Transverse colon (tissue), 4 donors: ENCODE measurements at regions not wholly inside any gene's neighbourhood (a gene's known extent, or its start where the extent isn't known, plus 50 kb on each side); places are given as distances from the start of the nearest gene placed in this dataset.

ENCODE experiments used
- DNase-seq: peaks from one replicate; pipeline ENCODE4 v3.0.0-alpha.2; 2019
- H3K27ac ChIP-seq, 4 donors: fragments of 200-600 bp; sonication (generic); 2 replicates each; pipeline ENCODE4 v1.5.1; 2016 to 2018; ENCODE audit warnings: inconsistent platforms in 4 of 4
- H3K27me3 ChIP-seq: fragments of 200-600 bp; sonication (generic); 2 replicates; pipeline ENCODE4 v1.5.1; 2017; ENCODE audit warnings: inconsistent platforms
- H3K36me3 ChIP-seq, 4 donors: fragments of 200-600 bp; sonication (generic); 2 replicates each; pipeline ENCODE4 v1.5.1; 2017 to 2019; ENCODE audit warnings: inconsistent platforms in 4 of 4
- H3K4me1 ChIP-seq, 4 donors: fragments of 200-600 bp; sonication (generic); 2 replicates each; pipeline ENCODE4 v1.5.1; 2017 to 2020; ENCODE audit warnings: inconsistent platforms in 4 of 4
- H3K4me3 ChIP-seq, 4 donors: fragments of 200-600 bp; sonication (generic); 1 replicate in 1 of 4; 2 replicates in 3 of 4; pipeline versions ENCODE4 v1.5.1 to v1.6.1; 2017 to 2019; ENCODE audit warnings: inconsistent platforms in 4 of 4
- H3K9me3 ChIP-seq, 2 donors: fragments of 200-600 bp; sonication (generic); 2 replicates each; pipeline ENCODE4 v1.5.1; 2017 to 2019; ENCODE audit warnings: inconsistent platforms in 2 of 2
- CTCF ChIP-seq, 5 experiments: fragments of 200-600 bp in 3 of 5; fragments of 450-650 bp in 2 of 5; sonication (generic) in 3 of 5; IDR thresholded peaks; 1 replicate in 2 of 5; 2 replicates in 3 of 5; pipeline ENCODE4 v1.5.1; 2016 to 2017; ENCODE audit warnings: antibody characterized with exemption in 5 of 5, inconsistent platforms in 3 of 5, mild to moderate bottlenecking in 2 of 5, moderate library complexity in 1 of 5
- EP300 ChIP-seq: sonication (generic); formaldehyde crosslinking; IDR thresholded peaks from one replicate; pipeline ENCODE4 v1.6.1; 2017; ENCODE audit warnings: antibody characterized with exemption, low read depth
- POLR2A ChIP-seq: fragments of 450-650 bp; IDR thresholded peaks from one replicate; pipeline ENCODE4 v1.6.1; 2016; ENCODE audit warnings: antibody characterized with exemption, mild to moderate bottlenecking, moderate library complexity
- POLR2AphosphoS5 ChIP-seq, 3 donors: sonication (generic); formaldehyde crosslinking; IDR thresholded peaks; one replicate each; pipeline ENCODE4 v1.6.1; 2016; ENCODE audit warnings: antibody characterized with exemption in 3 of 3
- WGBS, 2 donors: methylation state at CpG; one replicate each; pipeline ENCODE4 v1.1.5; 2018; ENCODE audit warnings: low coverage in 1 of 2; 5-methylcytosine and 5-hydroxymethylcytosine counted together
- in situ Hi-C, 4 donors: fragments of 200-750 bp; cut with MboI; loops; one replicate each; pipeline versions ENCODE4 v1.15.0 to v1.15.1; 2017; ENCODE audit warnings: low sequenced_read_pairs in 3 of 4, low pct_ligation_motif_present in 1 of 4, low pct_unique_long_range_greater_than_20kb in 1 of 4
- intact Hi-C: fragments of 100-400 bp; cut with DNase I; formaldehyde crosslinking; loops from one replicate; pipeline ENCODE4 v1.15.1; 2023; ENCODE audit warnings: low total_unique reads

- Histone ChIP-seq H3K36me3 (no peaks in the 10 kb centered on the region), H3K4me1 (peaks cover 0 to 23% (median 18%) of the 10 kb centered on the region in 4 donors), H3K27ac (no peak overlapping the region), H3K9me3 (no peaks in the 10 kb centered on the region), H3K27me3 (no peaks in the 10 kb centered on the region), H3K4me3 (no peak overlapping the region)
- intact Hi-C loops, result no loop called here
- TF ChIP-seq POLR2AphosphoS5 (IDR thresholded peaks at IDR 0.05) (no peak), CTCF (IDR thresholded peaks at IDR 0.05) (no peak), POLR2A (no peak), EP300 (no peak)
- 88 to 89% methylated on average over 2 of the region's 2 CpGs for WGBS, 2 donors
- in situ Hi-C loops, result no loop called here
- DNase-seq, result no peak
Measured at GRCh38 chr3:177484926-177485325, 287.6 kb upstream of the TBL1XR1 start.

- 85 to 100% methylated on average over 1 to 3 of the region's 3 CpGs for WGBS, 2 donors
- in situ Hi-C loops (no loop called here), intact Hi-C loops (no loop called here)
- H3K4me1 ChIP-seq, result peaks cover 0 to 22% (median 17%) of the 10 kb centered on the region in 4 donors
- H3K9me3 ChIP-seq, result no peaks in the 10 kb centered on the region
- no peaks in the 10 kb centered on the region for H3K27me3 ChIP-seq
- DNase-seq, result no peak
- no peak overlapping the region for H3K4me3 ChIP-seq
- no peak overlapping the region for H3K27ac ChIP-seq
- no peaks in the 10 kb centered on the region for H3K36me3 ChIP-seq
- TF ChIP-seq CTCF (IDR thresholded peaks at IDR 0.05) (no peak), EP300 (no peak), POLR2A (no peak), POLR2AphosphoS5 (IDR thresholded peaks at IDR 0.05) (no peak)
Measured at GRCh38 chr3:177487635-177488186, 290.4 kb upstream of the TBL1XR1 start.

- in situ Hi-C loops (no loop called here), intact Hi-C loops (no loop called here)
- peaks cover 0 to 13% (median 8%) of the 10 kb centered on the region in 4 donors for H3K4me1 ChIP-seq
- H3K27ac ChIP-seq, result no peak overlapping the region
- H3K27me3 ChIP-seq, result no peaks in the 10 kb centered on the region
- H3K9me3 ChIP-seq, result no peaks in the 10 kb centered on the region
- no peak for TF ChIP-seq EP300
- no peak for TF ChIP-seq POLR2AphosphoS5 (IDR thresholded peaks at IDR 0.05)
- TF ChIP-seq CTCF (IDR thresholded peaks at IDR 0.05), result no peak
- no peak for TF ChIP-seq POLR2A
- H3K4me3 ChIP-seq, result no peak overlapping the region
- no peak for DNase-seq
- no peaks in the 10 kb centered on the region for H3K36me3 ChIP-seq
- 53 to 100% methylated on average over 1 to 2 of the region's 2 CpGs for WGBS, 2 donors
Measured at GRCh38 chr3:177488740-177489139, 291.5 kb upstream of the TBL1XR1 start.

- Histone ChIP-seq H3K27me3 (no peaks in the 10 kb centered on the region), H3K9me3 (no peaks in the 10 kb centered on the region), H3K4me3 (no peak overlapping the region), H3K4me1 (peaks cover 0 to 5% (median 2%) of the 10 kb centered on the region in 4 donors), H3K27ac (no peak overlapping the region), H3K36me3 (no peaks in the 10 kb centered on the region)
- intact Hi-C loops (no loop called here), in situ Hi-C loops (no loop called here)
- WGBS, 2 donors, result 78% methylated on average over 3 of the region's 3 CpGs; no CpG with 5 or more reads in 1 of the 2 donors
- no peak for DNase-seq
- TF ChIP-seq EP300, result no peak
- no peak for TF ChIP-seq POLR2A
- TF ChIP-seq POLR2AphosphoS5 (IDR thresholded peaks at IDR 0.05), result no peak
- no peak for TF ChIP-seq CTCF (IDR thresholded peaks at IDR 0.05)
Measured at GRCh38 chr3:177490626-177491025, 293.3 kb upstream of the TBL1XR1 start.
